OCI-LY1 (cell line): ENCODE measurements at regions not wholly inside any gene's neighbourhood (a gene's known extent, or its start where the extent isn't known, plus 50 kb on each side); places are given as distances from the start of the nearest gene placed in this dataset.

Experiments used
- H2AFZ ChIP-seq: fragments of 200-600 bp; sonication (generic), shearing (Covaris generic); 2 replicates; pipeline ENCODE4 v1.6.0; 2014; ENCODE audit warnings: antibody characterized with exemption, mild to moderate bottlenecking, low read length
- H3F3A ChIP-seq: fragments of 200-600 bp; sonication (generic), shearing (Covaris generic); 2 replicates; pipeline ENCODE4 v1.6.0; 2014; ENCODE audit warnings: mild to moderate bottlenecking, antibody characterized with exemption, low read length, moderate library complexity; ENCODE audit not compliant: insufficient read depth
- H3K27ac ChIP-seq: fragments of 200-600 bp; sonication (generic); 2 replicates; pipeline ENCODE4 v1.5.1; 2014; ENCODE audit warnings: low read length, mixed run types, mild to moderate bottlenecking, low read depth; ENCODE audit not compliant: poor library complexity, severe bottlenecking
- H3K27me3 ChIP-seq: fragments of 200-600 bp; sonication (generic); 2 replicates; pipeline ENCODE4 v1.6.0; 2014; ENCODE audit warnings: antibody characterized with exemption, mild to moderate bottlenecking, low read length, moderate library complexity; ENCODE audit not compliant: insufficient read depth
- H3K36me3 ChIP-seq: fragments of 200-600 bp; sonication (generic); 2 replicates; pipeline ENCODE4 v1.6.1; 2014; ENCODE audit warnings: mild to moderate bottlenecking, antibody characterized with exemption, low read length, moderate library complexity, mixed read lengths; ENCODE audit not compliant: insufficient read depth
- H3K4me1 ChIP-seq: fragments of 200-600 bp; sonication (generic); 2 replicates; pipeline ENCODE4 v1.5.1; 2014; ENCODE audit warnings: mild to moderate bottlenecking, low read length, moderate library complexity; ENCODE audit not compliant: insufficient read depth, severe bottlenecking
- H3K4me2 ChIP-seq: fragments of 200-600 bp; sonication (generic), shearing (Covaris generic); 2 replicates; pipeline ENCODE4 v1.6.1; 2014; ENCODE audit warnings: low read length
- H3K4me3 ChIP-seq: fragments of 200-600 bp; sonication (generic); 2 replicates; pipeline ENCODE4 v1.5.1; 2014; ENCODE audit warnings: low read length, low read depth, mild to moderate bottlenecking, mixed read lengths; ENCODE audit not compliant: poor library complexity, severe bottlenecking
- H3K79me2 ChIP-seq: fragments of 200-600 bp; shearing (Covaris generic); 2 replicates; pipeline ENCODE4 v1.6.1; 2016; ENCODE audit warnings: mixed run types, low read length, mixed read lengths; ENCODE audit not compliant: insufficient read depth
- H3K9ac ChIP-seq: fragments of 200-600 bp; sonication (generic), shearing (Covaris generic); 2 replicates; pipeline ENCODE4 v1.6.1; 2014; ENCODE audit warnings: mild to moderate bottlenecking, low read length, mixed read lengths
- H3K9me2 ChIP-seq: fragments of 200-600 bp; sonication (generic), shearing (Covaris generic); 2 replicates; pipeline ENCODE4 v1.6.1; 2014; ENCODE audit warnings: low read depth, mild to moderate bottlenecking, low read length, mixed read lengths
- H3K9me3 ChIP-seq: fragments of 200-600 bp; shearing (Covaris generic); 2 replicates; pipeline ENCODE4 v1.6.1; 2014; ENCODE audit warnings: low read length, mixed read lengths
- H4K20me1 ChIP-seq: fragments of 200-600 bp; sonication (generic), shearing (Covaris generic); 2 replicates; pipeline ENCODE4 v1.6.0; 2016; ENCODE audit warnings: mild to moderate bottlenecking, low read length; ENCODE audit not compliant: insufficient read depth
- EZH2 ChIP-seq: fragments of 200-600 bp; sonication (generic), shearing (Covaris generic); IDR thresholded peaks from 2 replicates; pipeline ENCODE4 v1.8.0; 2017; ENCODE audit warnings: borderline replicate concordance, mixed run types, mild to moderate bottlenecking, antibody characterized with exemption, low read length, moderate library complexity, mixed read lengths
- TF ChIP-seq, protein P1 (sequence below): fragments of 200-600 bp; sonication (generic), shearing (Covaris generic); IDR thresholded peaks from 2 replicates; pipeline ENCODE4 v1.5.1; 2017; ENCODE audit warnings: mild to moderate bottlenecking, antibody characterized with exemption, low read length, moderate library complexity, mixed read lengths

DNA sequence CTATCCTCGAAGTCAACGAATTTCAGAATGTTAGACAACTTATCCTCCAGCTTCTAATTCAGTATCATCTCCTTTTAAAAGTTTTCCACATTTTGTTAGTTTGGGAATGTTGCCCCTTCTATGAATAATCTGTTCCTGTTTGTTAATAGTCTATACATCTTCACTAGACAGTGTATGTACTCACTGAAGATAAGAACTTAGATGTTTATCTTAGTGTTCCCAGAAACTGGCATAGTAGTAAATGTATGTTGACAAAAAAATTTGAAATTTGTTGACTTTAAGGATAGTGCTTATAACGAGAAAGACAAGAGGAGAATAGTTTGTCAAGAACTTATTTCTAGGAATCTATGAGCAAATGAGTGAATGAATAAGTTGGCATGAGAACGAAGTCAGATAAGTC, 162.0 kb upstream of the GULP1 start:
- Histone ChIP-seq H3K4me2 (no peak overlapping the region), H3K9me3 (no peaks in the 10 kb centered on the region), H4K20me1 (no peaks in the 10 kb centered on the region), H3K9ac (no peak overlapping the region), H3K9me2 (no peaks in the 10 kb centered on the region), H3K79me2 (no peaks in the 10 kb centered on the region), H3F3A (no peaks in the 10 kb centered on the region), H3K27me3 (no peaks in the 10 kb centered on the region), H2AFZ (no peak overlapping the region), H3K27ac (no peak overlapping the region), H3K4me3 (no peak overlapping the region), H3K36me3 (no peaks in the 10 kb centered on the region), H3K4me1 (no peaks in the 10 kb centered on the region)
- TF ChIP-seq EZH2 = no peak
- TF ChIP-seq, protein P1, sequence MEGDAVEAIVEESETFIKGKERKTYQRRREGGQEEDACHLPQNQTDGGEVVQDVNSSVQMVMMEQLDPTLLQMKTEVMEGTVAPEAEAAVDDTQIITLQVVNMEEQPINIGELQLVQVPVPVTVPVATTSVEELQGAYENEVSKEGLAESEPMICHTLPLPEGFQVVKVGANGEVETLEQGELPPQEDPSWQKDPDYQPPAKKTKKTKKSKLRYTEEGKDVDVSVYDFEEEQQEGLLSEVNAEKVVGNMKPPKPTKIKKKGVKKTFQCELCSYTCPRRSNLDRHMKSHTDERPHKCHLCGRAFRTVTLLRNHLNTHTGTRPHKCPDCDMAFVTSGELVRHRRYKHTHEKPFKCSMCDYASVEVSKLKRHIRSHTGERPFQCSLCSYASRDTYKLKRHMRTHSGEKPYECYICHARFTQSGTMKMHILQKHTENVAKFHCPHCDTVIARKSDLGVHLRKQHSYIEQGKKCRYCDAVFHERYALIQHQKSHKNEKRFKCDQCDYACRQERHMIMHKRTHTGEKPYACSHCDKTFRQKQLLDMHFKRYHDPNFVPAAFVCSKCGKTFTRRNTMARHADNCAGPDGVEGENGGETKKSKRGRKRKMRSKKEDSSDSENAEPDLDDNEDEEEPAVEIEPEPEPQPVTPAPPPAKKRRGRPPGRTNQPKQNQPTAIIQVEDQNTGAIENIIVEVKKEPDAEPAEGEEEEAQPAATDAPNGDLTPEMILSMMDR = no peak

DNA sequence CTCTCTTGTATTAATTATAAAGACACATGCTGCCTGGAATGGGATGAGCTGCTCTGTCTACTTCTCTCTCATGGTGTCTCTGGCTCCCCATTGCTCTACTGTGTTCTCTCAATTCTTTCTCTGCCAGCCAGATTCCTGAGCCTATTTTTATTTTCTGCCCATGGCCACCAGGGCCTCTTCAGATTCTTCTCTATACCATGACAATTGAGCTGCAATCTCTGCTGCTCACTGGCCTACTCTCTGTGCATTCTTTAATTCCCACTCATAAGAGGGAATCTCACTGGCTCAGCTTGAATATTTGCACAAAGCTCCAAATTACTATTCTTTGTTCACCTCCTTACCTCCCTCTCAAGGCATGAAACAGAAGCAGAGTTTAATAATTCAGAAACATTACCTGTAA, 161.4 kb upstream of the GULP1 start:
- Histone ChIP-seq H3K27me3 (no peaks in the 10 kb centered on the region), H4K20me1 (no peaks in the 10 kb centered on the region), H3K27ac (no peak overlapping the region), H3K4me2 (no peak overlapping the region), H3K9me3 (no peaks in the 10 kb centered on the region), H3K9ac (no peak overlapping the region), H3K4me1 (no peaks in the 10 kb centered on the region), H3K9me2 (no peaks in the 10 kb centered on the region), H3F3A (no peaks in the 10 kb centered on the region), H3K79me2 (no peaks in the 10 kb centered on the region), H3K36me3 (no peaks in the 10 kb centered on the region), H2AFZ (no peak overlapping the region), H3K4me3 (no peak overlapping the region)
- TF ChIP-seq EZH2 = no peak
- TF ChIP-seq, protein P1 = no peak

DNA sequence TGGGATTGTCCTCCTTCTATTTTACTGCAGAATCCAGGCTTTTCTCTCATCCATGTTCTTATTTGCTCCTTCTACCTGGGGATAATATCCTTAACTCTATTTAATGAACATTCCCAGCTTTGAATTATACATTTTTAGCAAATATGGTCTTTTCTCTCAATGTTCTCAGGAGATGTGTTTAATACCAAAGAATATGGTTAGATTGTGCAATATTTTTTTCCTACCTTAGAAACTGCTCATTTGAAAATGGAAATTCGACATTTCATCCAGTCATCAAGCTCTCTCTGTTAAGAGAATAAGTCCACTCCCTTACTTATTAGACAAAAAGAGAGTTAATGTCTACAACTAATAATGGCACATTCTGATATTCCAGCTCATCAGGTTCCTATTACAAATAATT, 160.4 kb upstream of the GULP1 start:
- Histone ChIP-seq H3K27ac (no peak overlapping the region), H3K4me2 (no peak overlapping the region), H4K20me1 (no peaks in the 10 kb centered on the region), H3K36me3 (no peaks in the 10 kb centered on the region), H3K79me2 (no peaks in the 10 kb centered on the region), H3K4me3 (no peak overlapping the region), H3K27me3 (no peaks in the 10 kb centered on the region), H3K9ac (no peak overlapping the region), H3K9me2 (no peaks in the 10 kb centered on the region), H3K9me3 (no peaks in the 10 kb centered on the region), H3K4me1 (no peaks in the 10 kb centered on the region), H2AFZ (no peak overlapping the region), H3F3A (no peaks in the 10 kb centered on the region)
- no peak for TF ChIP-seq EZH2
- TF ChIP-seq, protein P1 = no peak
